ENCODE measurements at regions not wholly inside any gene's neighbourhood (a gene's known extent, or its start where the extent isn't known, plus 50 kb on each side); places are given as distances from the start of the nearest gene placed in this dataset.
"Not testable (repeated sequence)": the region's sequence is repeated elsewhere in the genome, so short reads cannot be mapped to it uniquely, and the experiment has no call there.

DNA sequence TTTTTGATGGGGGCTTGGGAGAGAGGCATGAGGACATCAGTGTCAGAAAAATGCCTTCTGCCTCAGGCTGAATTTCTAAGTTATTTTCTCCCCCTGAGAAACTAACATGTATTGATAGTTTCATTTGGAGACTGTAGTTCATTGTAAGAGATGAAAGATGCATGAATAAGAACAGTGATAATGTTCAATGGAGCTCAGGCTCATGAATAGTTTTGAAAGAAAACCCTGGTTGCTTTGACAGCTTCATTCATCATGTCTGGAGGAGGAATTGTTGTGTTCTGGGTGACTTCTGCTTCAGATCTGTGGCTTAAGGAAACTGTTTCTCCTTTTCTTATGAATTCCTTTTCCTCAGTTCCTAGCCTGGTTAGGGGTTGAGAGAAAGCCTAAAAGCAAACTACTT, 204.0 kb upstream of the LRRC3B start:
- DNase-seq: no peak

DNA sequence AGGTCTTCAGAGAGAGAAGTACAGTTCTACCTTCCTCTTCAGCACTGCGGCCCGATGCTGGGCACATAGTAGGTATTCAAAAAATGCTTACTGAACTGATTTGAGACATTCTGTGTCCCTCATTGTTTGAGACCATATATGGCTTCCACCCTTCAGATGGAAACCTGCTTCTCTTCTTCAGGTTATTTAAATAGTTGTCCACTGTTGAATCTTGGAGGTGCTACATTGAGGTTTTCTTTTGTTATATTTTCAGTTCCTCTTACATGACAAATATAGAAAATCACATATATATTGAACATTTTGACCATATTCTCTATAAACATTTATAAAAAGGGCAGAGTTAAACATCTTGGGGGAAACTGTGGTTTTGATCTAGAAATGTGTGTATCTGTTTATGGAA, 200.2 kb upstream of the LRRC3B start:
- DNase-seq: no peak

DNA sequence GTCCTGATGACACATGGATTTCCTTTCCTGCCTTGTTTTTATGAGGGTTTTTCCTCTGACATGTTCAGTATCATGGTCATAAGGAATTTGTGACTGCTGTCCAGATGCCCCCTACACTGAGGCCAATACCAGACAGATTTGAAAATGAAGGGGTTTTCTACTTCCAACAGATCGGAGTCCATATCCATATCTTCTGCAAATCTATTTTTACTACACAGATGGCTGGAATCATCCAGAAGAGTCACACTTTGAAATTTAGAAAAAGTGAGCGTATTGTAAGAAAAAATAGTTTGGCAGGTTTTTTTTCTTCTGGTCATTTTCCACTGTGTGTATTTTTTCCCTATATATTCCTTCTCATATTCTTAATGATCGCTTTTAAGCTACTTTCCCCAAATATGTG, 197.5 kb upstream of the LRRC3B start:
- DNase-seq: no peak

DNA sequence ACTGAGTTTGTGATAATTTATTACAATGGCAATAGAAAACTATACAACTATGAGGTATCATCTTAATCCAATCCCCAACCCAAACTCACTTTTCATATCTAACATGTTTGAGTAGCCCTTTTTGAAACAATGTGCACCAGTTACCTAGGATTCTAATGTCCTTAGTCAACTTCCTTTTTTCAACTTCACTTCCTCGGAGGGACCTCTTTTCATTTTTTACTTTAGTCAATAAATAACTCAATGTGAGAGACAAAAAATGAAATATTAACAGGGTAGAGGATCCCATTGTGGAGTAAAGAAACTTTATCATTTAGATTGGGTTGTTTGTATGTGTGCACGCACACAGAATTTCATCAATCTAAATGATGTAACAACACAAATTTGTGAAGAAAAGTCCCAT, 193.6 kb upstream of the LRRC3B start:
- peak; percentile 12 for DNase-seq

DNA sequence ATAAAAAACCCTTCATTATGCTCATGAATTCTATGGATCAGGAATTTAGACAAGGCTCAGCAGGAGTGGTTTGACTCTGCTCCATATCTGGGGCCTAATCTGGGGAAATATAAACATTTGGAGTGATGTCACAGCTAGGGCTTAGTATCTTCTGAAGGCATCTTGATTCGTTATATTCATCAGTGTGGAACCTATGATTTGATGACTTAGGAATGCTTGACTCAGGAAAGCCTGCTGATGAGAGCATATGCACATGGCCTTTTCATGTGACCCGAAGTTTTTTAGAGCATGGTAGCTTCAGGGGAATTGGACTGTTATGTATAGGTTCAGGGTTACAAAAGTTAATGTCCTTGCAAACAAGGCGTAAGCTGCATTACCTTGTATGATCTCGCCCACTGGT, 184.9 kb upstream of the LRRC3B start:
- DNase-seq: peak; percentile 82

DNA sequence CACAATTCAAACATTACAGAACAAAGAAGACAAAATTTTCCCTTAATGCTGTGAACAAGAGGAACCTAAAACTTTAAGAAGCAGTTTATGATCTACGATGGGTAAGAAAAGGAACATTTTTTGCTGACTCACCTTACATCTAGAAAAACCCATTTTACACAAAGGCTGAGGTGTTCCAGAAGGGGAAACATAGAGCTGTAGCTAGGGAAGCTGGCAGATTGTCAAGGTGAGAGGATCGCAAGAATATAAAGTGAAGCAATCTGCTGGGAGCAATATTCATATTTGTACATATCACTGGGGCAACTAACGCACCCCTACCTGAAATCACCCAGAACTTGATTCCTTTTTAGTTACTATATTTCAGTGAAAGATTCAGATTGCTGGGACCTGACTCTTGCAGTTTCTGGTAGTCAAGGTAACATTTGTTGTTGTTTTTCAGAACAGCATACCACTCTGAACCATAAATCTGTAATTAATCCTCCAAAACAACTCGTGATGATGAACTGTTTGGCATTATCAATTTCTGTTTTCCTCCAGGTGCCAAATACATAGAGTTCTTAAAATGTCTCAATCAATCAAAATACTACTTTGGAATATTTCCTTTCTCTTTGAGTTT, 184.1 kb upstream of the LRRC3B start:
- DNase-seq: no peak

DNA sequence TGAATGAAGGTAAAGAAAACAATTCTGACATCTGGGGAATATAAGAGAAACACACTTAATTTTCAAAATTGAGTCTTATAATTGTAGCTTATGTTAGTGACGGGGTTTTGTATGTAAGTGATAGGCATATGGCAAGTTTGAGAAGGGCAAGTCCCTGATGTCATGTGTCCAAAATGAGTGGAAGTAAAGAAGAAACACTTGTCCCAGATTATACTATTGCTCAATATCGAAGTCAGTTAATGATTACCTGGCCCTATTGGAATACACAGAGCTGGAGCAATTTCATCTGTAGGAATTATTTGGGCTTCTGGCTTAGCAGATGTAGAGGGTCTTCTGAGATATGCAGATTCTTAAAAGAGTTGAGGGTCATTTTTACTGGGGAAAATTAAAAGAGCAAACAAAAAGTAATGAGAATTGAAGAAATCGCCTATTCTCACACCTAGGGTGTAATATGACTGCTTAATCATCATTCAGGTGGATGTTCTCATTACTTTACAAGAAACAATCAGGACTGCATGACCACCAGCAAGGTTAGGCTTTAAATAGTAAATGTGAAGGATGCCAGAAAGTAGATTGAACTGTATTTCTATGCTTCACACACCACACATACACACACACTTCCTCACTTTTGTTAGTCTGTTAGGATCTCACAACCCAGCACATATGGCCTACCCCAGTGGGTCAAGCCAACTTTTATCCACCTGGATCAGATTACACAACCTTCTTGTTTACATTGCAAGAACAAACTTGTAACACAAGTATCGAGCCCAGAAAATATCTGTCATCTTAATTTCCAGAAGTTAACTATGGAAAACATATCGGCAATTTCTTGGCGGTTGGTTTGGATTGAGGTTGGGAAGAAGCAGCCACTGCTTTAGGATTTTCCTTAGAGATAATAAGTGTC, 183.3 kb upstream of the LRRC3B start:
- DNase-seq: no peak

DNA sequence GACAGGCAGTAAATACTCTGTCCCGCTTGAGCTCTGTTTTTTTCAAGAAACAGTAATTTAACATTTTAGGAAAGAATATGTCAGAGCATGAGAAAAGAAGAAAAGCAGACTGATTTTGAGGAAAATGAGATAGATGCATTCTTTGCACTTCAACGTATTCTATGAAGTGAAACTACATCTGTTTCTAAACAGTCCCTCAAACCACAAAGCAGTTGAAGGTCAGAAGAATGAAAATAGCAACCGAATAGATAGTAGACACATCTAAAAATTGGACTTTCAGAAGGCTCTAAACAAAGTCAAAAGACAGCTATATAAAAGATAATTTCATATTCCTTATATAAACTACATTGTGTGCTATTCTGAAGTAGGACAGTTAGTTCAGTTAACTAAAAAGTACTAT, 172.6 kb upstream of the LRRC3B start:
- DNase-seq: no peak

DNA sequence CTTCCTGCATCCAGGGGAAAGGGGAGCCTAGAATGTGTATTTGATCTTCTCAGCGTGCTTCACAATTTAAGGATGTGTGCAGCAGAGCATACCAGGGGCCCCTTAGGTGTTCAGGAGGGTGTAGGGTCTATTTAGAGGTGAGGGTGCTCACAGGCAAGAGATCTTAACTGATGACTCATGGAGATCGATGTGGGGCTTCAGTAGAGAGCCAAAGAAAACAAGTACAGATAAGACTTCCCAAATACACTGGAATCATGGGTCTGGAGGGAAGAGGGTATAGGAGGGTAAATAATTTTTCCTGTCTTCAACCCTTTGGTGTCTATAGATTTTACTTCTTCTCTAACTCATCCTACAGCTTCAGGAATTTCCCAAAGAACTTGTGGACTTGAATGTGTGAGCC, 170.2 kb upstream of the LRRC3B start:
- no peak for DNase-seq

DNA sequence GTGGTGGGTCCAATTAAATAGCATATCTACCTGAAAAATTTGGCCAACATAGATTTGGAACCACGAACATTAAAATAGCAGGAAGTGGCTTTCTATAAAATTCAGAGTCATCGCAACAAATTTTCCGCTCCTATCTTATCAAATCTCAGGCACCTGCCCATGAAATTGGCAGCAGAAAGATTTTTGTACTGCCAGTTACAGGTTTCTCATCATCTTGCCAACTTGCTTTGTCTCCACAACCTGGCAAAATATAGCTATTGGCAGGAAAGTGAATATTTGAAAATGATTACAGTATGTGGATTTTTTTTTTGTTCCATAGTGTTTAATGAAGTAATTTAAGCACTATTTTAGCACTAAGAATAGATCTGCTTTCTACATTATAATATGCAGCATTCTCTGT, 161.6 kb upstream of the LRRC3B start:
- no peak for DNase-seq

DNA sequence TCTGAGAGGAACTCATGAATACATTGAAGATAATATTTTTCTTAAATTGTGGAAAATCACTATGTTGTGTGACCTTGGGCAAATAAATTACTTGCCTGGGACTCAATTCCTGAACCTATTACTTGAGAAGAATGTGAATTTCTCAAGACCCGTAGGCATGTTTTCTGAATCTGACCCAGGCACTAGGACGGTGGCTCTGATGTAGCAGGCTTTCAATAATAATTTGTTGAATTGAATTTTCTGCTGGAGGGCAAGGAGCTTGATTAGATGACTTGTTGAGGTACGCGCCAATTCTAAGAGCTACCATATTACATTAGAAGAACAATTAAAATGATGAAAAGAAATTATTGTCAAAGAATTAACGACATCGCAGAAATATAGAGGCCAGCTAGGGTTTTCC, 150.2 kb upstream of the LRRC3B start:
- no peak for DNase-seq

DNA sequence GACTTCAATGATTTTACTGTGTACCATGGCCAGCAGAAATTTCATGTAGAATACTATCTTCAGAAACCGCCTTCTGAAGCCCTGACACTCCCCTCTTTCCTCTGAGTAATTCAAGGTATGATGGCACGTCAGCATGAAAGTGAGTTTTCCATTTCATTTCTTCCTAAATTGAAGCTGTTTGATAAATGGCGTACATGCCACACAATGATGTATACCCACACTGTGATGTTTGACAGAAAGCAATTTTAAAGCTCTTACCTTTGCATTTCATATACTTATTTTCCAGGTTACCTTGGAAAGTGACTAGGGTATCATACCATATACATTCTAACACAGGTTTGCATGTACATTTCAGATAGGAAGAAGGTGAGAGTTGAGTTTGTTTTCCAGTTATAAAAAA, 147.9 kb upstream of the LRRC3B start:
- no peak for DNase-seq

DNA sequence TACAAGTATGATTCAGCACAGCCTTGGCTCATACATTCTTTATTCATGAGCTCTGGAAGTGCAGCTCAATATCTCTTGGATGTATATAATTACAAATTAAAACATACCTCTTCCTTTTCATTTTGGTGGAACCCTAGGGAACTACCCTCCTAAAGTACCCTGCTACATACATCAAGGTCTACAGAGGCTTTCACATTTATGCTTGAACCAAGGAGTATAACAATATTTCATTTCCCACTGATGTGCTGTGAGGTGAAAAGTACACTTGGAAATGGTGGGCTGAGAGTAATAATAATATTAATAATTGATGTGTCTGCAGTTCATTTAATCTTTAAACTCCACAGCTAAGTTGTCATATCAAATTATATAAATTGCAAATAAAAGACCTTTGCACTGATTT, 142.2 kb upstream of the LRRC3B start:
- DNase-seq: no peak

DNA sequence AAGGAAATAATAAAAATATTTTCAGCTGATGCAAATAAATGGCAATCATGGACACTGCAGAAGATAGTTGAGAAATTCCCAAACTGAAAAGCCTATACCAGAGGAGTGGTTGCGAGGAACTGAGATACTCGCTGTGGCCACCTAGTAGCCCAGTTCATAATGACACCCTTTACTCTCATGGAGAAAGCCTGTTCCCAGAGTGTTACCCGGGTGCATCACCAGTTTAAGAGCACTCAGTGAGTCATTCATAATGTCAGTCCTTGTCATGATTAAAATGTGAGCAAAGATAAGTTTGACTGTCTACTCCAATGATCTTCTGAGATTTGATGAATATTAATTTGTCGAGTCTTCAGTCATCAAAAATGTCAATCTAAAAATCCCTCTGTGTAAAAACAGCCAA, 138.4 kb upstream of the LRRC3B start:
- no peak for DNase-seq

DNA sequence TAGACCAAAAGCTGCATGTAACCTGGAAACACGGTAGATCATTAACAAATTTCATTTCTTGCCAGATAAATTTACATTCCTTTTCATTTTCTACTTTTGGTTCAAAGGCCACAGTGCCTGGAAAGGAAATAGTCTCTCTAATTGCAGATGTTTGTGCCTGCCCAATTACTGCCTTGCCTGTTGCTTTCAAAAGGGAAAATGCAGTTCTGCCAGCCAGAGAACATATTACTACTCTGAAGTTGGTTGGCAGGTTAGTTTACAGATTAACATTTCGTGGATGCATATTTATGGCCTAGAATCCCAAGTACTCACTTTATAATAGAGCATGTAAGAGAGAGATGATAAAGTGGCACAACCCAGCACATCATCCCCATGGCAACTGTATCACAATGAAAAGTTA, 124.3 kb upstream of the LRRC3B start:
- no peak for DNase-seq

DNA sequence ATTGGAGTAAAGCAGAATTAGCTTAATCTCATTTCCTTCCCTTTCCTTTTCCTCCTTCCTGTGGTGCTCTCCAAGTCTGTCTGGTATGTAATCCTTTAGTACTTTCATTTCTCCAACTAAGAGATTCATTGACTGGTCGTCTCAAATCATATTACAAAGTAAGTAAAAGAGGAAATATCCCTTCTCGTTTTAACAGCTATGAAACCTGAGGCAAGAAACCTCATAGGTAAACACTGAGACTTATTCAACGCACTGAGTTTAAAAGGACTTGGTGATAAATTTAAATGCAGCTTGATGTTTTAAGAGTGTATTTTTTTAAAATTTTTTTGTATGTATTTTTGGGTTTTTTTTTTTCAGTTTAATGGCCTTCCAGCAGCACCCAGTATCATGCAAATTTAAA, 117.2 kb upstream of the LRRC3B start:
- DNase-seq: no peak

DNA sequence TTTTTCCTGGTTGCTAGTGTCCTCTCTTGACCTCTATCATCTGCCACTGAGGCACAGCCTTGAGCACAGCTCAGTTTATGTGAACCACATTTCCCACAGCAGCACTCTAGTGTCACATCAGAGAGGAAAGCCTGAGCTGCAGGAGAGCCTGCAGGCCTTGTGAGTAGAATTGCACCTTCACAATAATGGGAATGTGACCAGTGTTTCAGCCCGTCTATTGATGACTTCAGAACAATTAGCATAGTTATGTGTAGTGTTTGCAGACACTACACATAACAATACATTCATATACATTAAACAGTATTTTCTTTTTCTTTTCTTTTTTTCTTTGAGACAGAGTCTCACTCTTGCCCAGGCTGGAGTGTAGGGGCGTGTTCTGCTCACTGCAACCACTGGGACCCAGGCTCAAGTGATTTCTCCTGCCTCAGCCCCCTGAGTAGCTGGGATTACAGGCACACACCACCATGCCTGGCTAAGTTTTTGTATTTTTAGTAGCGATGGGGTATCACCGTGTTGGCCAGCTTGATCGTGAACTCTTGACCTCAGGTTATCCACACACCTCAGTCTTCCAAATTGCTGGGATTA, 108.0 kb upstream of the LRRC3B start:
- DNase-seq: not testable (repeated sequence)

DNA sequence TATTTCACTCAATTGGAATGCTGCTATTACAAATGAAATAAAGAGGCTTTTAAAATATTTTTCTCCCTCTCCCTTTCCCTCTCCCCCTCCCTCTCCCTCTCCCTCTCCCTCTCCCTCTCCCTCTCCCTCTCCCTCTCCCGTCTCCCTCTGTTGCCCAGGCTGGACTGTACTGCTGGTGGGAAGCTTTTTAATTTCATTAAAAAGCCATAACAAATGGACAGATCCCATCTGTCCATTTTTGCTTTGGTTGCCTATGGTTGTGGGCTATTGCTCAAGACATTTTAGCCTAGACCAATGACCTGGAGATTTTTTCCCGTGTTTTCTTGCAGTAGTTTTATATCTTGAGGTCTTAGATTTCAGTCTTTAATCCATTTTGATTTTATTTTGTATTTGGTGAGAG, 107.2 kb upstream of the LRRC3B start:
- no peak for DNase-seq

DNA sequence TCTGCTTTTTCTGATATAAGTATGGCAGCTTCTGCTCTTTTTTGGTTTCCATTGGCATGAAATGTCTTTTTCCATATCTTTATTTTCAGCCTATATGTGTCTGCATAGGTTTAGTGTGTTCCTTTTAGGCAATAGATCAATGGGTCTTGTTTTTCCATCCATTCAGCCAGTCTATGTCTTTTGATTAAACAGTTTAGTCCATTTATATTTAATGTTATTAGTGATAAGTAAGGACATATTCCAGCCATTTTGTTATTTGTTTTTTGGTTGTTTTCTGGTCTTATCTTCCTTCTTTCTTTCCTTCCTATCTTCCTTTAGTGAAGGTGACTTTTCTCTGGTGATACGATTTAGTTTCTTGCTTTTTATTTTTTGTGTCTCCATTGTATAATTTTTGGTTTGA, 101.3 kb upstream of the LRRC3B start:
- no peak for DNase-seq

DNA sequence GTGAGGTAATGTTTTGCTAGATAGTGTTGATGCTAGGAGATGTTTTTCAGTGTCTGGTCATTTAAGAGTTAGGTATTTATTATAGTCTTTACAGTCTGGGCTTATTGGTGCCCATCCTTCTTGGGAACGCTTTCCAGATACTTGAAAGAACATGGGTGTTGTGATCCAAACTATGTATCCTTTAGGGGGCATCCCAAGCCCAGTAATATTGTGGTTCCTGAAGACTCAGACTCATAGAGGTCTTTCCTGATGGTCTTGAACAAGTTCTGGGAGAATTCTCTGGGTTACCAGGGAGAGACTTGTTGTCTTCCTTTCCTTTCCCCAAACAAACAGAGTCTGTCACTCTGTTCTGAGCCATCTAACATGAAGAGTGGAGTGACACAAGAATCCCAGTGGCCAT, 99.7 kb upstream of the LRRC3B start:
- no peak for DNase-seq

DNA sequence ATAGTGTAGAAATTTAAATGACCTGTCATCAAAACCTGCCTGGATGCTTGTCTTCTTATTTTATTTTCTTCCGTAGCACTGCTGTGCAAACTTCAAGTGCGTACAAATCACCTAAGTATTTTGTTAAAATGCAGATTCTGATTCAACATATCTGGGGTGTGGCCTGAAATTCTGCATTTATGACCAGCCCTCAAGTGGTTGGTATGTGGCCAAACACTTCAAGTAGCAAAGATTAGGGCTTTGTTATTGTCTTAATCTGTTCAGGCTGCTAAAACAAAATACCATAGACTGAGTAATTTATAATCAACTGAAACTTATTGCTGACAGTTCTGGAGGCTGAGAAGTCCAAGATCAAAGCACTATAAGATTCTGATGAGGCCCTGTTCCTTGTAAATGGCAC, 97.6 kb upstream of the LRRC3B start:
- no peak for DNase-seq

DNA sequence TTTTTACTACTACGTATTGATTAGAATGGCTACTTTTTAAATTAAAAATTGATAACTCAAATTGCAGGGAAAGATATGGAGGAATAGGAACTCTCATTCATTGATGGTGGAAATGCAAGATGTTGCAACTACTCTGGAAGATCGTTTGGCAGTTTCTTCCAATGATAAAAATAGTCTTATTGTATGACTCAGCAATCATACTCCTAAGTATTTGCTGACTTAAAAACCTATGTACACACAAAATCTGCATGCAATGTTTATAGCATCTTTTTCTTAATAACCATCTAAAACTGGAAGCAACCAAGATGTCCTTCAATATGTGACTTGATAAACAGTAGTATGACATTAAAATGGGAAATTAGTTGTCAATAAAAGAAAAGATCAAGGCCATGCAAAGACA, 87.4 kb upstream of the LRRC3B start:
- no peak for DNase-seq

DNA sequence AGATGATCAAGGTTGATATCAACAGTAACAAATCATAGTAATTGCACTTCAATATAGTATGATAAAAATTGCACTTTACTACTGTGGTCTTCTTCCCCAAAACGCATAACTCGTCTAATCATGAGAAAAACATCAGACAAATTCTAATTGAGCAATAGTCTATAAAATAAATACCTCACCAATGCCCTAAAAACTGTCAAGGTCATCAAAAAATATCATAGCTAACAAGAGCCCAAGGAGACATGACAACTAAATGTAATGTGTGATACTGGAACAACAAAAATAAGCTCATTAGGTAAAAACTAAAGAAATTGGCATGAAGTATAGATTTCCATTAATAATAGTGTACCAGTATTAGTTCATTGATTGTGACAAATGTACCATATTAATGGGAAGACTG, 85.6 kb upstream of the LRRC3B start:
- no peak for DNase-seq

DNA sequence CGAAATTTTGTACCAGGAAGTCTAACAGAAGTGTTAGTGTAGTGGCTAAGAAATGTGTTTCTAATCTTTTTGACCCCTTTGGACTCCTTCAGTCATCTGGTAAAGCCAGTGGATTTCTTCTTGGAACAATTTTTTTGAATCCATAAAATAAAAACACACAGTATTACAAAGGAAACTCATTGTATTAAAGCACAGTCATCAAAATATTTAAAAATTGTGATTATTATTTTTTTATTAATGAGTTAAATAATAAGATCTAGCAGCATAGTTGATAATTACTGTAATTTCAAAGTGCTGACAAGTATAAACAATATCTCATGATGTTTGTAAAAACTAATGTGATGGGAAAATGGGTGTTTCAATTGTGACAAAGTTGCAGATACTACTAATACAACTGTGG, 72.2 kb upstream of the LRRC3B start:
- no peak for DNase-seq

DNA sequence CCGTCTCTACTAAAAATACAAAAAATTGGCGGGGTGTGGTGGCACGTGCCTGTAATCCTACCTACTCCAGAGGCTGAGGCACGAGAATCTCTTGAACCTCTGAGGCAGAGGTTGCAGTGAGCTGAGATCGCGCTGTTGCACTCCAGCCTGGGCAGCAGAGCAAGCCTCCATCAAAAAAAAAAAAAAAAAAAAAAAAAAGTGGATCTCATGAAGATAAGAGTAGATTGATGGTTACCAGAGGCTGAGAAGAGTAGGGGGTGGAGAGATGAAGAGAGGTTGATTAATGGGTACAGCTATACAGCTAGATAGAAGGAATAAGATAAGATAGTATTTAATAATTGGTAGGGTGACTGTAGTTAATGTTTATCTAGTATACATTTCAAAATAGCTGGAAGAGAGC, 65.9 kb upstream of the LRRC3B start:
- no peak for DNase-seq
